Caco-2 (cell line): ENCODE measurements at regions not wholly inside any gene's neighbourhood (a gene's known extent, or its start where the extent isn't known, plus 50 kb on each side); places are given as distances from the start of the nearest gene placed in this dataset.
"Not testable (repeated sequence)": the region's sequence is repeated elsewhere in the genome, so short reads cannot be mapped to it uniquely, and the experiment has no call there.

Experiments used
- BruUV-seq: library from RNA; stranded (reverse); fragments of 400-500 nt; replicated peaks from 2 replicates; lab custom pipeline; 2021; lab: Mats Ljungman, UMichigan
- CTCF ChIA-PET: fragments of 300-600 bp; sonication (Branson Sonifier 250); formaldehyde crosslinking; loops from one replicate; lab custom pipeline; 2022; ENCODE audit warnings: antibody characterized with exemption; lab: Charles Lee
- POLR2A ChIA-PET: fragments of 300-600 bp; sonication (Branson Sonifier 250); formaldehyde crosslinking; loops from one replicate; lab custom pipeline; 2022; ENCODE audit warnings: antibody characterized with exemption; lab: Charles Lee
- DNase-seq, 2 experiments: peaks; one replicate each; pipeline versions ENCODE4 v3.0.0 to v3.0.0-alpha.2; 2020 to 2022
- H3K27me3 ChIP-seq: replicated peaks from 2 replicates; pipeline ENCODE4 v1.6.0; 2011; ENCODE audit warnings: low read length; ENCODE audit not compliant: control insufficient read depth, insufficient read depth
- H3K36me3 ChIP-seq: 2 replicates; pipeline ENCODE4 v1.5.1; 2011; ENCODE audit warnings: low read length; ENCODE audit not compliant: control insufficient read depth, insufficient read depth
- H3K4me1 ChIP-seq: fragments of 250-450 bp; sonication (Bioruptor Pico); 2 replicates; pipeline ENCODE4 v1.5.1; 2020; ENCODE audit warnings: mild to moderate bottlenecking
- H3K4me3 ChIP-seq: 2 replicates; pipeline ENCODE4 v1.5.1; 2011; ENCODE audit warnings: low read depth, mild to moderate bottlenecking, control low read depth, low read length
- H3K9me3 ChIP-seq: fragments of 250-450 bp; sonication (Bioruptor Pico); 2 replicates; pipeline ENCODE4 v1.5.1; 2020; ENCODE audit warnings: mild to moderate bottlenecking, moderate library complexity
- H3K27ac Mint-ChIP-seq: one replicate; pipeline ENCODE4 v1.8.0; 2022; ENCODE audit warnings: mixed read lengths; ENCODE audit not compliant: unreplicated experiment
- H3K27me3 Mint-ChIP-seq: one replicate; pipeline ENCODE4 v1.8.0; 2022; ENCODE audit warnings: mixed read lengths; ENCODE audit not compliant: insufficient read depth, unreplicated experiment
- H3K36me3 Mint-ChIP-seq: one replicate; pipeline ENCODE4 v1.8.0; 2022; ENCODE audit warnings: mild to moderate bottlenecking, mixed read lengths; ENCODE audit not compliant: insufficient read depth, unreplicated experiment
- H3K4me1 Mint-ChIP-seq: one replicate; pipeline ENCODE4 v1.8.0; 2022; ENCODE audit warnings: low read depth, mixed read lengths; ENCODE audit not compliant: unreplicated experiment
- H3K4me3 Mint-ChIP-seq: one replicate; pipeline ENCODE4 v1.8.0; 2022; ENCODE audit warnings: mild to moderate bottlenecking, moderate library complexity, mixed read lengths; ENCODE audit not compliant: unreplicated experiment
- H3K9me3 Mint-ChIP-seq: one replicate; pipeline ENCODE4 v1.8.0; 2022; ENCODE audit warnings: mixed read lengths; ENCODE audit not compliant: unreplicated experiment
- intact Hi-C: fragments of 100-400 bp; cut with micrococcal nuclease; formaldehyde crosslinking; loops from one replicate; pipeline ENCODE4 v1.10.0; 2022; ENCODE audit not compliant: unreplicated experiment
- TF ChIP-seq, protein P1 (sequence below), 2 experiments: fragments of 200-600 bp in 1 of 2; IDR thresholded peaks; 1 replicate in 1 of 2; 2 replicates in 1 of 2; pipeline versions ENCODE4 v1.5.1 to v1.8.0; 2011 to 2022; ENCODE audit warnings: antibody characterized with exemption in 1 of 2, control low read depth in 1 of 2, inconsistent platforms in 1 of 2, low read depth in 1 of 2, low read length in 1 of 2, mild to moderate bottlenecking in 1 of 2, moderate library complexity in 1 of 2; ENCODE audit not compliant: insufficient read depth in 1 of 2, severe bottlenecking in 1 of 2, unreplicated experiment in 1 of 2

DNA sequence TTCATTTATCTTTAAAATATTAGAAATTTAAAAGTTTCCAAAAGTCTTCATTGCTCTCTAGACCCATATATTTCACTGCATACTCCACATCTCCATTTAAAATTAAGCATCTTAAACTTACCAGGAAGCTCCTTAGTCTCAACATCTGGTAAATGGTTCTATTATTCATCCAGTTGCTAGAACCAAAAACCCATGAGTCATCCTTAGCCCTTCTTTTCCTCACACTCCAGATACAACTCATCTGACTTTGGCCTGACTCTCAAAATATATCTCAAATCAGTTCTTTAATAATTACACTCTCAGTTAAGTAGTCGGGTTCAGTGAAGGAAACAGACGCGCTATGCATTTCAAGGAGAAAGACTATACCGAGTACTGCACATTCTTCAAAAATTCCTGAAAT lies 110.2 kb upstream of the COX7C start:
- H3K9me3 Mint-ChIP-seq = no peaks in the 10 kb centered on the region
- POLR2A ChIA-PET = no interaction called here
- DNase-seq = no peak
- no peaks in the 10 kb centered on the region for H3K27me3 Mint-ChIP-seq
- no peaks in the 10 kb centered on the region for H3K4me1 Mint-ChIP-seq
- BruUV-seq = no TSS peak
- Histone ChIP-seq H3K4me3 (no peak overlapping the region), H3K27me3 (no peaks in the 10 kb centered on the region), H3K36me3 (no peaks in the 10 kb centered on the region), H3K9me3 (no peaks in the 10 kb centered on the region), H3K4me1 (no peaks in the 10 kb centered on the region)
- H3K36me3 Mint-ChIP-seq = no peaks in the 10 kb centered on the region
- intact Hi-C loops = loop anchor here (5.0 kb wide), 1 partner anchor 170 kb away; no protein-coding TSS in a partner anchor
- TF ChIP-seq, protein P1, sequence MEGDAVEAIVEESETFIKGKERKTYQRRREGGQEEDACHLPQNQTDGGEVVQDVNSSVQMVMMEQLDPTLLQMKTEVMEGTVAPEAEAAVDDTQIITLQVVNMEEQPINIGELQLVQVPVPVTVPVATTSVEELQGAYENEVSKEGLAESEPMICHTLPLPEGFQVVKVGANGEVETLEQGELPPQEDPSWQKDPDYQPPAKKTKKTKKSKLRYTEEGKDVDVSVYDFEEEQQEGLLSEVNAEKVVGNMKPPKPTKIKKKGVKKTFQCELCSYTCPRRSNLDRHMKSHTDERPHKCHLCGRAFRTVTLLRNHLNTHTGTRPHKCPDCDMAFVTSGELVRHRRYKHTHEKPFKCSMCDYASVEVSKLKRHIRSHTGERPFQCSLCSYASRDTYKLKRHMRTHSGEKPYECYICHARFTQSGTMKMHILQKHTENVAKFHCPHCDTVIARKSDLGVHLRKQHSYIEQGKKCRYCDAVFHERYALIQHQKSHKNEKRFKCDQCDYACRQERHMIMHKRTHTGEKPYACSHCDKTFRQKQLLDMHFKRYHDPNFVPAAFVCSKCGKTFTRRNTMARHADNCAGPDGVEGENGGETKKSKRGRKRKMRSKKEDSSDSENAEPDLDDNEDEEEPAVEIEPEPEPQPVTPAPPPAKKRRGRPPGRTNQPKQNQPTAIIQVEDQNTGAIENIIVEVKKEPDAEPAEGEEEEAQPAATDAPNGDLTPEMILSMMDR (IDR thresholded peaks at IDR 0.05; ENCODE audit: insufficient read depth in 1 of 2, low read depth in 1 of 2, low read length in 1 of 2, severe bottlenecking in 1 of 2, unreplicated experiment in 1 of 2) = no peak
- H3K27ac Mint-ChIP-seq = no peak overlapping the region
- no peak overlapping the region for H3K4me3 Mint-ChIP-seq
- CTCF ChIA-PET = no interaction called here

DNA sequence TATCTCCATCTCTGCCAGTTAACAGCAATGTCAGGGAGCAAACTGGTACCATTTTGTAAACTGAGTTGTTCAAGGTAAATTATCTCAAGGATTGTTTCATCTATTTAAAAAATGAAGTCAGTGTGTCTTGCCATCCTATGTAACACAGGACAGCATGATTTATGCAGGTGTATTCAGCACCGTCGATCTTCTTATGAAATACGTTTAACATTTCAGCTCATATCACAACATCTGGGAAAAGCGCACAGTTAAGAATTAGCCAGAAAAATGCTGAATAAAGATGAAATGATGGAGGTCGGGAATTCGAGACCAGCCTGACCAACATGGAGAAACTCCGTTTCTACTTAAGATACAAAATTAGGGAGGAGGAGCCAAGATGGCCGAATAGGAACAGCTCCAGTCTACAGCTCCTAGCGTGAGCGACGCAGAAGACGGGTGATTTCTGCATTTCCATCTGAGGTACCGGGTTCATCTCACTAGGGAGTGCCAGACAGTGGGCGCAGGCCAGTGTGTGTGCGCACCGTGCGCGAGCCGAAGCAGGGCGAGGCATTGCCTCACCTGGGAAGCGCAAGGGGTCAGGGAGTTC lies 107.3 kb upstream of the COX7C start:
- CTCF ChIA-PET, H3K4me3 ChIP-seq, DNase-seq, H3K36me3 Mint-ChIP-seq, H3K27ac Mint-ChIP-seq, intact Hi-C loops, H3K27me3 ChIP-seq, H3K4me1 Mint-ChIP-seq, H3K27me3 Mint-ChIP-seq, BruUV-seq, H3K36me3 ChIP-seq, H3K9me3 Mint-ChIP-seq, H3K4me3 Mint-ChIP-seq, H3K4me1 ChIP-seq, H3K9me3 ChIP-seq, POLR2A ChIA-PET: not testable (repeated sequence)

DNA sequence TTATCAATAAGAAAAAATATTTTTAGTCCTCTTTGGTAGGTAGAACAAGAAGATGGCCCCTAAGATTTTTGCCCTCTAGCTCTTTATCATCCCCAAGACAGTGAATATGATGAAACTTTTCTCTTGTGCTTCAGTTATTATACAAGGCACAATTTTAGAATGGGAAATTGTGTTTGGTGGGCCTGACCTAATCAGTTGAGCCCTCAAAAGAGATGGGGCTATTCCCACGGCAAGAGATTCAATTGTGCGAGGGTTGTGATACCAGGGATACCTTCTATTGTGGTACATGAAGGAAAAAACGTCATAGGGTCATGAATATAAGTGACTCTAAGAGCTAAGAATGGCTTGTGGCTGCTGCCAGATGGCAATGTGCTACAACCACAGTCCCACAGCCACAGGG lies 94.0 kb upstream of the COX7C start:
- Mint-ChIP-seq H3K4me1 (no peaks in the 10 kb centered on the region), H3K36me3 (no peaks in the 10 kb centered on the region), H3K4me3 (no peak overlapping the region), H3K27ac (no peak overlapping the region), H3K9me3 (no peaks in the 10 kb centered on the region), H3K27me3 (no peaks in the 10 kb centered on the region)
- H3K9me3 ChIP-seq = no peaks in the 10 kb centered on the region
- TF ChIP-seq, protein P1 (IDR thresholded peaks at IDR 0.05; ENCODE audit: insufficient read depth in 1 of 2, low read depth in 1 of 2, low read length in 1 of 2, severe bottlenecking in 1 of 2, unreplicated experiment in 1 of 2) = no peak
- DNase-seq = no peak
- H3K4me1 ChIP-seq = no peaks in the 10 kb centered on the region
- POLR2A ChIA-PET = no interaction called here
- H3K4me3 ChIP-seq = no peak overlapping the region
- H3K27me3 ChIP-seq = no peaks in the 10 kb centered on the region
- intact Hi-C loops = no loop called here
- CTCF ChIA-PET = no interaction called here
- no TSS peak for BruUV-seq
- no peaks in the 10 kb centered on the region for H3K36me3 ChIP-seq

DNA sequence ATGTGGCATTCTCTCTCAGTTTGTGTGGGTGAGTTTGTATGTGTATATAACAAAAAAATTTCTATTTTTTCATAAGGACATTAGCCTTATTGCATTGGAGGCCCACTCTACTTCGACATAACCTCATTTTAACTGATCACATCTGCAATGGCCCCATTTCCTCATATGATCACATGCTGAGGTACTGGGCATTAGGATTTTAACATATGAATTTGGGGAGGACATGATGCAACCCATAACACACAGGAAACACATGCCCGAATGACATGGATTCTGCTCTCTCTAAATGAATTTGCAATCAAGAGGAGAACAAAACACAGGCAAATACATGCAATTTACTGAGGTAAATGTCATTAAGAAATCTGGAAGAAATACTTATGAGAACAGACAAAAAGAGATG lies 92.1 kb upstream of the COX7C start:
- Histone ChIP-seq H3K4me3 (no peak overlapping the region), H3K27me3 (no peaks in the 10 kb centered on the region), H3K9me3 (no peaks in the 10 kb centered on the region), H3K4me1 (no peaks in the 10 kb centered on the region), H3K36me3 (no peaks in the 10 kb centered on the region)
- POLR2A ChIA-PET = no interaction called here
- DNase-seq = no peak
- CTCF ChIA-PET = no interaction called here
- H3K27me3 Mint-ChIP-seq = no peaks in the 10 kb centered on the region
- no peaks in the 10 kb centered on the region for H3K9me3 Mint-ChIP-seq
- H3K36me3 Mint-ChIP-seq = no peaks in the 10 kb centered on the region
- H3K27ac Mint-ChIP-seq = no peak overlapping the region
- no peak overlapping the region for H3K4me3 Mint-ChIP-seq
- no peaks in the 10 kb centered on the region for H3K4me1 Mint-ChIP-seq
- intact Hi-C loops = no loop called here
- BruUV-seq = no TSS peak
- TF ChIP-seq, protein P1 (IDR thresholded peaks at IDR 0.05; ENCODE audit: insufficient read depth in 1 of 2, low read depth in 1 of 2, low read length in 1 of 2, severe bottlenecking in 1 of 2, unreplicated experiment in 1 of 2) = no peak
